H1 (cell line): ENCODE measurements at regions not wholly inside any gene's neighbourhood (a gene's known extent, or its start where the extent isn't known, plus 50 kb on each side); places are given as distances from the start of the nearest gene placed in this dataset.

Experiments
- CTCF ChIA-PET: fragments of 300-600 bp; sonication (Branson Sonifier 250); formaldehyde crosslinking; loops from one replicate; lab custom pipeline; 2021; ENCODE audit not compliant: partially characterized antibody; lab: Charles Lee
- POLR2A ChIA-PET: fragments of 300-600 bp; sonication (Branson Sonifier 250); formaldehyde crosslinking; loops from one replicate; lab custom pipeline; 2021; ENCODE audit warnings: inconsistent platforms; ENCODE audit not compliant: partially characterized antibody; lab: Charles Lee
- DNase-seq, 2 experiments: peaks; one replicate each; pipeline versions ENCODE4 v3.0.0 to v3.0.0-alpha.2; 2010 to 2022; ENCODE audit warnings: low spot score in 2 of 2, low read depth in 1 of 2, mixed read lengths in 1 of 2
- FAIRE-seq: peaks from 2 replicates; lab custom pipeline; 2011; peaks lifted over from hg19 to GRCh38; lab: Jason Lieb, UNC
- H2AFZ ChIP-seq: 2 replicates; pipeline ENCODE4 v1.8.1; 2012; ENCODE audit warnings: low read length, inconsistent platforms
- H2AK5ac ChIP-seq: 2 replicates; pipeline ENCODE4 v1.6.1; 2013; ENCODE audit warnings: low read depth, low read length
- H2BK120ac ChIP-seq: replicated peaks from 2 replicates; pipeline ENCODE3; 2013; ENCODE audit warnings: low read depth, low read length, inconsistent platforms
- H2BK12ac ChIP-seq: 2 replicates; pipeline ENCODE4 v1.6.1; 2013; ENCODE audit warnings: low read depth, low read length
- H2BK15ac ChIP-seq: 2 replicates; pipeline ENCODE4 v1.6.1; 2013; ENCODE audit warnings: low read length
- H2BK20ac ChIP-seq: 2 replicates; pipeline ENCODE4 v1.6.1; 2013; ENCODE audit warnings: low read length
- H2BK5ac ChIP-seq: 2 replicates; pipeline ENCODE4 v1.6.1; 2013; ENCODE audit warnings: low read depth, low read length
- H3K14ac ChIP-seq: 2 replicates; pipeline ENCODE4 v1.6.1; 2013; ENCODE audit warnings: inconsistent platforms; ENCODE audit not compliant: insufficient read length
- H3K18ac ChIP-seq: 2 replicates; pipeline ENCODE4 v1.6.1; 2013; ENCODE audit warnings: low read length; ENCODE audit errors: extremely low read depth
- H3K23ac ChIP-seq: 2 replicates; pipeline ENCODE4 v1.6.1; 2013; ENCODE audit warnings: inconsistent platforms; ENCODE audit not compliant: insufficient read length
- H3K23me2 ChIP-seq: 2 replicates; pipeline ENCODE4 v1.6.1; 2013; ENCODE audit warnings: low read depth, low read length
- H3K27ac ChIP-seq: 2 replicates; pipeline ENCODE4 v1.6.1; 2011; ENCODE audit warnings: low read depth, low read length, inconsistent platforms
- H3K27me3 ChIP-seq, 4 experiments: replicated peaks in 1 of 4; 1 replicate in 1 of 4; 2 replicates in 3 of 4; pipeline versions ENCODE4 v1.6.1 to v1.8.1; 2011 to 2013; ENCODE audit warnings: low read length in 3 of 4, mild to moderate bottlenecking in 3 of 4, inconsistent platforms in 2 of 4, mixed read lengths in 2 of 4, moderate library complexity in 1 of 4; ENCODE audit not compliant: control insufficient read depth in 3 of 4, insufficient read depth in 3 of 4; ENCODE audit errors: extremely low read depth in 1 of 4
- H3K36me3 ChIP-seq, 4 experiments: 2 replicates each; pipeline versions ENCODE4 v1.6.1 to v1.8.1; 2011 to 2013; ENCODE audit warnings: mild to moderate bottlenecking in 4 of 4, low read length in 3 of 4, moderate library complexity in 2 of 4, control low read depth in 1 of 4, inconsistent platforms in 1 of 4; ENCODE audit not compliant: insufficient read depth in 4 of 4, control insufficient read depth in 2 of 4
- H3K4ac ChIP-seq: replicated peaks from 2 replicates; pipeline ENCODE3; 2013; ENCODE audit warnings: low read length, low read depth, mixed read lengths, inconsistent platforms; ENCODE audit not compliant: insufficient read length
- H3K4me1 ChIP-seq, 4 experiments: replicated peaks in 1 of 4; 1 replicate in 1 of 4; 2 replicates in 3 of 4; pipeline versions ENCODE4 v1.6.1 to v1.8.1; 2011 to 2013; ENCODE audit warnings: low read length in 3 of 4, inconsistent platforms in 2 of 4, mixed read lengths in 1 of 4; ENCODE audit not compliant: insufficient read depth in 4 of 4, control insufficient read depth in 3 of 4
- H3K4me2 ChIP-seq, 2 experiments: 2 replicates each; pipeline versions ENCODE4 v1.6.1 to v1.8.1; 2011 to 2013; ENCODE audit warnings: low read depth in 2 of 2, low read length in 2 of 2, control low read depth in 1 of 2, inconsistent platforms in 1 of 2, mild to moderate bottlenecking in 1 of 2; ENCODE audit not compliant: insufficient read depth in 1 of 2
- H3K4me3 ChIP-seq, 4 experiments: fragments of 200-600, 300-600 bp in 1 of 4; sonication (generic), shearing (Covaris generic), sonication (Bioruptor Twin) in 1 of 4; 2 replicates each; pipeline versions ENCODE4 v1.5.1 to v1.8.1; 2011 to 2016; ENCODE audit warnings: low read length in 4 of 4, low read depth in 3 of 4, control low read depth in 2 of 4, inconsistent platforms in 2 of 4, mild to moderate bottlenecking in 2 of 4, mixed read lengths in 1 of 4, moderate library complexity in 1 of 4; ENCODE audit not compliant: insufficient read depth in 2 of 4; ENCODE audit errors: extremely low read depth in 1 of 4
- H3K56ac ChIP-seq: replicated peaks from 2 replicates; pipeline ENCODE3; 2013; ENCODE audit warnings: low read depth, mild to moderate bottlenecking, mixed read lengths, low read length, inconsistent platforms; ENCODE audit not compliant: insufficient read length
- H3K79me1 ChIP-seq: 2 replicates; pipeline ENCODE4 v1.6.1; 2013; ENCODE audit warnings: low read depth, low read length, control low read depth
- H3K79me2 ChIP-seq, 2 experiments: 2 replicates each; pipeline versions ENCODE4 v1.6.1 to v1.8.1; 2012 to 2013; ENCODE audit warnings: low read length in 2 of 2, mild to moderate bottlenecking in 2 of 2, inconsistent platforms in 1 of 2; ENCODE audit not compliant: insufficient read depth in 2 of 2, control insufficient read depth in 1 of 2
- H3K9ac ChIP-seq, 4 experiments: replicated peaks in 1 of 4; 1 replicate in 1 of 4; 2 replicates in 3 of 4; pipeline versions ENCODE4 v1.6.1 to v1.8.1; 2011 to 2013; ENCODE audit warnings: low read depth in 3 of 4, low read length in 3 of 4, control low read depth in 2 of 4, mild to moderate bottlenecking in 2 of 4, moderate library complexity in 2 of 4, inconsistent platforms in 1 of 4; ENCODE audit errors: extremely low read depth in 1 of 4
- H3K9me3 ChIP-seq, 2 experiments: 2 replicates each; pipeline versions ENCODE4 v1.6.1 to v1.8.1; 2012 to 2013; ENCODE audit warnings: mild to moderate bottlenecking in 2 of 2, moderate library complexity in 2 of 2, control low read depth in 1 of 2, inconsistent platforms in 1 of 2, low read depth in 1 of 2, low read length in 1 of 2, mixed read lengths in 1 of 2; ENCODE audit not compliant: insufficient read depth in 2 of 2
- H4K20me1 ChIP-seq, 2 experiments: replicated peaks in 1 of 2; 2 replicates each; pipeline versions ENCODE3 to v1.8.1; 2011 to 2013; ENCODE audit warnings: inconsistent platforms in 2 of 2, low read length in 2 of 2, mild to moderate bottlenecking in 1 of 2; ENCODE audit not compliant: insufficient read depth in 2 of 2, control insufficient read depth in 1 of 2
- H4K5ac ChIP-seq: 2 replicates; pipeline ENCODE4 v1.6.1; 2013; ENCODE audit warnings: low read length, low read depth, mixed read lengths, inconsistent platforms; ENCODE audit not compliant: insufficient read length
- H4K8ac ChIP-seq: 2 replicates; pipeline ENCODE4 v1.8.0; 2013; ENCODE audit warnings: mild to moderate bottlenecking, moderate library complexity, low read length, inconsistent platforms; ENCODE audit not compliant: insufficient read depth; ENCODE audit errors: extremely low read depth
- H4K91ac ChIP-seq: replicated peaks from 2 replicates; pipeline ENCODE3; 2013; ENCODE audit warnings: low read length, mixed read lengths, inconsistent platforms; ENCODE audit not compliant: insufficient read length
- BCL11A ChIP-seq, 2 experiments: IDR thresholded peaks; one replicate each; pipeline ENCODE4 v1.6.1; 2011; ENCODE audit warnings: low read depth in 2 of 2, low read length in 2 of 2, mild to moderate bottlenecking in 2 of 2
- CBX5 ChIP-seq: fragments of 300-800, 300-1000 bp; sonication (generic); IDR thresholded peaks from 2 replicates; pipeline ENCODE4 v1.7.1; 2016; ENCODE audit warnings: antibody characterized with exemption, low read length, low read depth
- RBBP5 ChIP-seq: IDR thresholded peaks from 2 replicates; pipeline ENCODE4 v1.7.1; 2012; ENCODE audit warnings: low read depth, mild to moderate bottlenecking, inconsistent platforms, low read length, moderate library complexity, borderline replicate concordance
- RFX5 ChIP-seq: IDR thresholded peaks from 2 replicates; pipeline ENCODE4 v1.6.1; 2011; ENCODE audit warnings: low read depth, low read length, improper control_type of control experiment, borderline replicate concordance
- SP4 ChIP-seq: IDR thresholded peaks from 2 replicates; pipeline ENCODE4 v1.6.1; 2012; ENCODE audit warnings: low read length, inconsistent platforms
- ZNF274 ChIP-seq: IDR thresholded peaks from 2 replicates; pipeline ENCODE4 v1.7.0; 2012; ENCODE audit warnings: low read length, borderline replicate concordance; ENCODE audit errors: extremely low read depth
- WGBS, 2 experiments: shearing (Covaris generic) in 1 of 2; methylation state at CpG; one replicate each; pipeline versions ENCODE4 v1.1.6 to v1.1.7; 2013 to 2015; ENCODE audit warnings: low lambda C conversion rate in 2 of 2, mixed read lengths in 2 of 2, inconsistent platforms in 1 of 2, low coverage in 1 of 2, missing lambda C conversion rate in 1 of 2; ENCODE audit not compliant: insufficient replicate concordance in 2 of 2, insufficient coverage in 1 of 2, insufficient read length in 1 of 2; ENCODE audit errors: extremely low coverage in 1 of 2, missing lambda C conversion rate in 1 of 2; 5-methylcytosine and 5-hydroxymethylcytosine counted together
- TF ChIP-seq, protein P1 (sequence below): IDR thresholded peaks from 2 replicates; pipeline ENCODE4 v1.6.1; 2011; ENCODE audit warnings: low read depth, mild to moderate bottlenecking, low read length; ENCODE audit not compliant: insufficient read depth

DNA sequence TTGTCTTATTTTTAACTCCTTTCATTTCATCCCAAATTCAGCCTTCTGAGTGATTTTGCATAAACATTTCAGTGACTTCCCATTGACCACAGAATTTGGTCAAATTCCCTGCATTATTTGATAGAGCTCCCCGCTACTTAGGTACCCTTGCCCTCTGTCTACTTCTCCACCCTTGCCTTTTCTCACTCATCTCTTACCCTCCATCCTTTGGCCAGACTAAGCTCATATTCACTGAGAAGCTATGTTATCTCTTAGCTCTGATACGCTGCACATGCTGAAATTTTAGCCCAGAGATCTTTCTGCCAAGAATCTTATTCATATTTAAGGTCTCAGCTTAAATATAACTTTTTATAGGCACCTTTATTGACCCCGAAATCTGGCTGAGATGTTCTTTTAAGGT lies 1031.9 kb downstream of the ADGRL3 start:
- Histone ChIP-seq H3K23ac (no peak overlapping the region), H3K23me2 (no peaks in the 10 kb centered on the region), H3K9ac (no peak overlapping the region), H2AFZ (no peak overlapping the region), H3K4me3 (no peak overlapping the region), H3K18ac (no peak overlapping the region), H4K8ac (no peak overlapping the region), H4K91ac (no peak overlapping the region), H4K5ac (no peak overlapping the region), H2BK20ac (no peak overlapping the region), H4K20me1 (no peaks in the 10 kb centered on the region), H2BK12ac (no peak overlapping the region), H3K9me3 (no peaks in the 10 kb centered on the region), H3K56ac (no peak overlapping the region), H3K36me3 (no peaks in the 10 kb centered on the region), H3K4me2 (no peak overlapping the region), H3K79me1 (no peaks in the 10 kb centered on the region), H3K4ac (no peak overlapping the region), H2BK5ac (no peak overlapping the region), H3K4me1 (no peaks in the 10 kb centered on the region), H2BK15ac (no peak overlapping the region), H3K79me2 (no peaks in the 10 kb centered on the region), H2AK5ac (no peak overlapping the region), H3K14ac (no peak overlapping the region), H2BK120ac (no peak overlapping the region), H3K27me3 (no peaks in the 10 kb centered on the region), H3K27ac (no peak overlapping the region)
- FAIRE-seq (no peak), DNase-seq (no peak)
- CTCF ChIA-PET = no interaction called here
- TF ChIP-seq, protein P1, sequence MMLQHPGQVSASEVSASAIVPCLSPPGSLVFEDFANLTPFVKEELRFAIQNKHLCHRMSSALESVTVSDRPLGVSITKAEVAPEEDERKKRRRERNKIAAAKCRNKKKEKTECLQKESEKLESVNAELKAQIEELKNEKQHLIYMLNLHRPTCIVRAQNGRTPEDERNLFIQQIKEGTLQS = no peak
- TF ChIP-seq RFX5 (no peak), SP4 (no peak), RBBP5 (no peak), BCL11A (IDR thresholded peaks at IDR 0.05; ENCODE audit: low read depth in 2 of 2, low read length in 2 of 2) (no peak), CBX5 (no peak), ZNF274 (no peak)
- WGBS, 2 experiments = 100% methylated on average over 3 of the region's 3 CpGs; no CpG with 5 or more reads in 1 of the 2 experiments
- POLR2A ChIA-PET = interaction anchor here (0.8 kb wide), 1 partner anchor 10 kb away, joined by 3 read pairs; no protein-coding TSS in a partner anchor
